Thyroid gland (tissue), 4 donors: ENCODE measurements at regions not wholly inside any gene's neighbourhood (a gene's known extent, or its start where the extent isn't known, plus 50 kb on each side); places are given as distances from the start of the nearest gene placed in this dataset.
A peak's percentile ranks its signal among the peaks of the same experiment; 100 is the strongest.

ENCODE experiments used
- DNase-seq, 2 donors: peaks; one replicate each; pipeline ENCODE4 v3.0.0-alpha.2; 2019
- H3K27ac ChIP-seq, 3 donors: fragments of 200-600 bp; sonication (generic); 1 replicate in 2 of 3; 2 replicates in 1 of 3; pipeline ENCODE4 v1.5.1; 2016 to 2019; ENCODE audit warnings: mild to moderate bottlenecking in 1 of 3, moderate library complexity in 1 of 3
- H3K27me3 ChIP-seq: fragments of 200-600 bp; sonication (generic); one replicate; pipeline ENCODE4 v1.5.1; 2019
- H3K36me3 ChIP-seq, 2 donors: fragments of 200-600 bp; sonication (generic); one replicate each; pipeline ENCODE4 v1.5.1; 2016 to 2019
- H3K4me1 ChIP-seq, 2 donors: fragments of 200-600 bp; sonication (generic); one replicate each; pipeline ENCODE4 v1.5.1; 2017 to 2019
- H3K4me3 ChIP-seq, 3 donors: fragments of 200-600 bp; sonication (generic); replicated peaks in 1 of 3; 1 replicate in 2 of 3; 2 replicates in 1 of 3; pipeline ENCODE4 v1.5.1; 2016; ENCODE audit warnings: mild to moderate bottlenecking in 1 of 3
- H3K9me3 ChIP-seq: fragments of 200-600 bp; sonication (generic); one replicate; pipeline ENCODE4 v1.5.1; 2017
- POLR2A ChIP-seq, 2 donors: fragments of 450-650 bp; IDR thresholded peaks; one replicate each; pipeline ENCODE4 v1.6.1; 2017; ENCODE audit warnings: antibody characterized with exemption in 2 of 2, mild to moderate bottlenecking in 2 of 2, moderate library complexity in 1 of 2
- WGBS, 2 donors: methylation state at CpG; one replicate each; pipeline ENCODE4 v1.1.5; 2017; 5-methylcytosine and 5-hydroxymethylcytosine counted together
- intact Hi-C: fragments of 100-400 bp; cut with DNase I; formaldehyde crosslinking; loops from one replicate; pipeline ENCODE4 v1.15.1; 2023
- TF ChIP-seq, protein P1 (sequence below), 6 experiments: fragments of 200-600 bp in 3 of 6; fragments of 450-650 bp in 3 of 6; sonication (generic) in 3 of 6; IDR thresholded peaks; one replicate each; pipeline ENCODE4 v1.5.1; 2016 to 2019; ENCODE audit warnings: antibody characterized with exemption in 6 of 6, mild to moderate bottlenecking in 2 of 6, inconsistent platforms in 1 of 6, moderate library complexity in 1 of 6

- Histone ChIP-seq H3K4me1 (no peaks in the 10 kb centered on the region), H3K4me3 (no peak overlapping the region), H3K27ac (no peak overlapping the region), H3K9me3 (no peaks in the 10 kb centered on the region), H3K27me3 (no peaks in the 10 kb centered on the region), H3K36me3 (no peaks in the 10 kb centered on the region)
- intact Hi-C loops = no loop called here
- WGBS, 2 donors = 0 to 21% methylated on average over 1 of the region's 1 CpG
- DNase-seq = no peak
- TF ChIP-seq, protein P1, sequence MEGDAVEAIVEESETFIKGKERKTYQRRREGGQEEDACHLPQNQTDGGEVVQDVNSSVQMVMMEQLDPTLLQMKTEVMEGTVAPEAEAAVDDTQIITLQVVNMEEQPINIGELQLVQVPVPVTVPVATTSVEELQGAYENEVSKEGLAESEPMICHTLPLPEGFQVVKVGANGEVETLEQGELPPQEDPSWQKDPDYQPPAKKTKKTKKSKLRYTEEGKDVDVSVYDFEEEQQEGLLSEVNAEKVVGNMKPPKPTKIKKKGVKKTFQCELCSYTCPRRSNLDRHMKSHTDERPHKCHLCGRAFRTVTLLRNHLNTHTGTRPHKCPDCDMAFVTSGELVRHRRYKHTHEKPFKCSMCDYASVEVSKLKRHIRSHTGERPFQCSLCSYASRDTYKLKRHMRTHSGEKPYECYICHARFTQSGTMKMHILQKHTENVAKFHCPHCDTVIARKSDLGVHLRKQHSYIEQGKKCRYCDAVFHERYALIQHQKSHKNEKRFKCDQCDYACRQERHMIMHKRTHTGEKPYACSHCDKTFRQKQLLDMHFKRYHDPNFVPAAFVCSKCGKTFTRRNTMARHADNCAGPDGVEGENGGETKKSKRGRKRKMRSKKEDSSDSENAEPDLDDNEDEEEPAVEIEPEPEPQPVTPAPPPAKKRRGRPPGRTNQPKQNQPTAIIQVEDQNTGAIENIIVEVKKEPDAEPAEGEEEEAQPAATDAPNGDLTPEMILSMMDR (IDR thresholded peaks at IDR 0.05) = no peak
- TF ChIP-seq POLR2A (IDR thresholded peaks at IDR 0.05) = no peak
Observed at GRCh38 chrX:21151051-21151450, 223.2 kb upstream of the CNKSR2 start.

GRCh38 chrX:21153033-21153432 lies 221.2 kb upstream of the CNKSR2 start:
- Histone ChIP-seq H3K27me3 (no peaks in the 10 kb centered on the region), H3K36me3 (no peaks in the 10 kb centered on the region), H3K4me3 (no peak overlapping the region), H3K9me3 (no peaks in the 10 kb centered on the region), H3K4me1 (no peaks in the 10 kb centered on the region), H3K27ac (no peak overlapping the region)
- no peak for DNase-seq
- 72 to 90% methylated on average over 3 of the region's 3 CpGs for WGBS, 2 donors
- intact Hi-C loops = no loop called here
- TF ChIP-seq, protein P1 (IDR thresholded peaks at IDR 0.05) = no peak

DNA sequence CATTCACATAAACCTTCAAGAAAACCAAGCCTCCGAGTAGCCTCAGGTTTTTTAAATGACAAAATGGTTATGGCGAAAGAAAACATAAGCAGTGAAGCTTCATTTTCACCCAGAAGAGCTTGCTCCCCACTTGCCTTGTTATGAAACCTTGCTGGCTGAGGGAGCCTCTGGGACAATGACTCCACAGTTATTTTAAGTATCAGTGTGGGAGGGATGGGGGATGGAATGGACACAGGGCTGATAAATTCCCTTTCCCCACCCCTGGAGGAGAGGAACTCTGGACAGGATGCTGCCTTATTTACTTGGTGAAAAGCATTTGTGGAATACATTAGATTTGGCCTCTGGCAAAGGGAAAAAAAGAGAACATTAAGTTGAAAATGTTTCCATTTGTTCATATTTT lies 220.7 kb upstream of the CNKSR2 start:
- peak; percentile 2 for DNase-seq
- Histone ChIP-seq H3K4me3 (no peak overlapping the region), H3K4me1 (no peaks in the 10 kb centered on the region), H3K27me3 (no peaks in the 10 kb centered on the region), H3K9me3 (no peaks in the 10 kb centered on the region), H3K36me3 (no peaks in the 10 kb centered on the region), H3K27ac (no peak overlapping the region)
- TF ChIP-seq POLR2A (IDR thresholded peaks at IDR 0.05) = no peak
- TF ChIP-seq, protein P1 (IDR thresholded peaks at IDR 0.05) = no peak
- 44 to 53% methylated on average over 2 of the region's 2 CpGs for WGBS, 2 donors
- intact Hi-C loops = no loop called here

DNA sequence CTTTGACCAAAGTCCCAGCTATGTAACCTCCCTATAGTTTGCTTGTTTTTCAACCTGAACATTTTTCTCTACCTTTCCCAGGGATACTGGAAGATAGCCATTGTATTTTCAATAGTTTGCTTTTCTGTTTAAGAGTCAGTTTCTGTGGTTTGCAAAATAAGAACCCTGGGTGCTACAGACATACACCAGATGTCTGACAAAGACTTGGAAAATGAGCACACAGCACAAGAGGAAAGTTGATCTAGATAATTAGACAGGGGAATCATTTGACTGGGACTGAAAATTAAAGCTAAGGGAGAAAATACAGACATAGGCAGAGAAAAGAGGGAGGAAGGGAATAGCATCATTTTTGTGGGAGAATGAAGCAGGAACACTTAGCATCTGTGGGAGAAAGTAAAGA lies 218.3 kb upstream of the CNKSR2 start:
- no peaks in the 10 kb centered on the region for H3K36me3 ChIP-seq
- intact Hi-C loops = no loop called here
- DNase-seq = no peak
- H3K4me1 ChIP-seq = no peaks in the 10 kb centered on the region
- no peak overlapping the region for H3K4me3 ChIP-seq
- no peaks in the 10 kb centered on the region for H3K27me3 ChIP-seq
- no peaks in the 10 kb centered on the region for H3K9me3 ChIP-seq
- no peak overlapping the region for H3K27ac ChIP-seq
- TF ChIP-seq, protein P1 (IDR thresholded peaks at IDR 0.05) = no peak
- no peak for TF ChIP-seq POLR2A (IDR thresholded peaks at IDR 0.05)

DNA sequence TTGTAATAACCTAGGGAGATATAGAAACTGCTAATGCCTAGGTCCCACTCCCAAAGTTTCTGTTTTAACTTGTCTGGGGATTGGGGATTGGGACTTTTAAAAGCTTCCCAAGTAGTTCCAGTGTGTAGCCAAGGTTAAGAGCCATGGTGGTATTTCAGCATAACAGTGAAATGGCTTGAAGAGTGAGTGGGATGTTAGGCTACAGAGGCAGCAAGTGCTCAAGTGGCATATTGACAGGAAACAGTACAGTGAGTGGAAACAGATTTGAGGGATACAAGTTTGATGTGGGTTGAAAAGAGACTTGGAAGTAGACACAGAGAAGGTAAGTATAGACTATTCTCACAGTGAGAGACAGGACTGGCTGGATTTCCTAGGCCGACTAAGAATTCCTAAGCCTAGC lies 217.6 kb upstream of the CNKSR2 start:
- Histone ChIP-seq H3K4me3 (no peak overlapping the region), H3K36me3 (no peaks in the 10 kb centered on the region), H3K9me3 (no peaks in the 10 kb centered on the region), H3K27me3 (no peaks in the 10 kb centered on the region), H3K4me1 (no peaks in the 10 kb centered on the region), H3K27ac (no peak overlapping the region)
- TF ChIP-seq POLR2A (IDR thresholded peaks at IDR 0.05) = no peak
- TF ChIP-seq, protein P1 (IDR thresholded peaks at IDR 0.05) = no peak
- no peak for DNase-seq
- 50 to 82% methylated on average over 1 of the region's 1 CpG for WGBS, 2 donors
- intact Hi-C loops = no loop called here
